C4-2B (cell line): ENCODE measurements at regions not wholly inside any gene's neighbourhood (a gene's known extent, or its start where the extent isn't known, plus 50 kb on each side); places are given as distances from the start of the nearest gene placed in this dataset.

Experiments
- ZFX ChIP-seq: fragments of 450-650 bp; IDR thresholded peaks from 2 replicates; pipeline ENCODE4 v1.6.1; 2017
- TF ChIP-seq, protein P1 (sequence below): fragments of 450-650 bp; conservative IDR thresholded peaks from 2 replicates; pipeline ENCODE4 v1.5.1; 2017; ENCODE audit warnings: mild to moderate bottlenecking

DNA sequence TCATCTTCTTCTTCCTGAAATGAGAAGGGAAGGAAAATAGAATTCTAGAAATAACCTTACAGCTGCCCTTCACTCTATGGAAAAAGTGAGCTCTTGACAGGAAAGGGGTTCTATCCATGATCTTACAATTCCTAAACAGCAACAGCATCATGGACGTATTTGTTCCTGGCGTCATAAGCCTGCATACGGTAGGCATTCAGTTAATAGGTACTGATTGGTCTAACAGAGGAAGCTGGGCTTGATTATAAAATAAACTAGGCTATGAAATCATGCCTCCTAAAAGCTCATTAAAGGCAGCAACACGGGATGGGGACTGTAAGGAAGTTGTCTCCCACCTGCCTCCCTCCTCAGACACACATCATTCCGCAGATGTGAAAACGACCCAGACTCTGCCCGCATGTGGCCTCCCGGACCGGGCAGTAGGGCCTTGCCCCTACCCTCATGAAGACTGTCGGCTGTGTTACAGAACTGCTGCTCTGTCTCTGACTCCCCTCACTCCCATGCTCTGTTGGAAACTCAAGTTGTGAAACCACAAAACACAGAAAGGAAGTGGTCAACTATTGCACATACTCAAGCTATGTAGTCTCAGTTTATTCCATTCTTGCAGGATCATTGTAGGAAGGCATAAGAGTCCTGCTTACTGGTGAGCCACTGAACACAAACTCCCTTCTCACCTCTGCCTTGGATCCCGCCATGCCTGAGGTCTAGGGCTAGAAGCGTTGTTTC lies 129.8 kb downstream of the DLEU7 start:
- TF ChIP-seq, protein P1, sequence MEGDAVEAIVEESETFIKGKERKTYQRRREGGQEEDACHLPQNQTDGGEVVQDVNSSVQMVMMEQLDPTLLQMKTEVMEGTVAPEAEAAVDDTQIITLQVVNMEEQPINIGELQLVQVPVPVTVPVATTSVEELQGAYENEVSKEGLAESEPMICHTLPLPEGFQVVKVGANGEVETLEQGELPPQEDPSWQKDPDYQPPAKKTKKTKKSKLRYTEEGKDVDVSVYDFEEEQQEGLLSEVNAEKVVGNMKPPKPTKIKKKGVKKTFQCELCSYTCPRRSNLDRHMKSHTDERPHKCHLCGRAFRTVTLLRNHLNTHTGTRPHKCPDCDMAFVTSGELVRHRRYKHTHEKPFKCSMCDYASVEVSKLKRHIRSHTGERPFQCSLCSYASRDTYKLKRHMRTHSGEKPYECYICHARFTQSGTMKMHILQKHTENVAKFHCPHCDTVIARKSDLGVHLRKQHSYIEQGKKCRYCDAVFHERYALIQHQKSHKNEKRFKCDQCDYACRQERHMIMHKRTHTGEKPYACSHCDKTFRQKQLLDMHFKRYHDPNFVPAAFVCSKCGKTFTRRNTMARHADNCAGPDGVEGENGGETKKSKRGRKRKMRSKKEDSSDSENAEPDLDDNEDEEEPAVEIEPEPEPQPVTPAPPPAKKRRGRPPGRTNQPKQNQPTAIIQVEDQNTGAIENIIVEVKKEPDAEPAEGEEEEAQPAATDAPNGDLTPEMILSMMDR: no peak
- TF ChIP-seq ZFX: no peak
